GM21825 (cell line): ENCODE measurements at regions not wholly inside any gene's neighbourhood (a gene's known extent, or its start where the extent isn't known, plus 50 kb on each side); places are given as distances from the start of the nearest gene placed in this dataset.

Source experiments
- ATAC-seq: cut with Tn5 transposase; IDR thresholded peaks from one replicate; pipeline ENCODE4 v1.9.1; 2021; ENCODE audit warnings: mild to moderate bottlenecking, moderate library complexity; ENCODE audit not compliant: unreplicated experiment

- no peak for ATAC-seq
Observed at GRCh38 chr3:46146548-46146947, 61.6 kb downstream of the CCR1 start.

DNA sequence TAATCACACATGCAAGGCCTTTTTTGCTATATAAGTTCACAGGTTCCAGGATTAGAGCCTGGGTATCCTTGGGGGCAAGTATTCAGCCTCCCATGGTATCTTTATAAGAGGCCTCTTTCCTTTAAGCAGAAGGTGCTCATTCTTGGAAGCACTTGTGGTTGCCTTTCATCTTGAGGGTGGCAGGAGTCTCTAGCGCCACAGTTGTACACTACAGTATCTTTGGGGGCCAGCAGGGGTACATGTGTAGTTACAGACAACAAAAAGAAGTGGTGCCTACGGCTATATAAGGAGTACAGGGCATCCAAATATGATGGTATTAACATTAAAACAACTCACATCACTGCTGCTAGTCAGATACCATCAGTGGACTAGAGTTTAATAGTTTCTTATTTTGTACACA is 62.1 kb downstream of the CCR1 start:
- no peak for ATAC-seq

DNA sequence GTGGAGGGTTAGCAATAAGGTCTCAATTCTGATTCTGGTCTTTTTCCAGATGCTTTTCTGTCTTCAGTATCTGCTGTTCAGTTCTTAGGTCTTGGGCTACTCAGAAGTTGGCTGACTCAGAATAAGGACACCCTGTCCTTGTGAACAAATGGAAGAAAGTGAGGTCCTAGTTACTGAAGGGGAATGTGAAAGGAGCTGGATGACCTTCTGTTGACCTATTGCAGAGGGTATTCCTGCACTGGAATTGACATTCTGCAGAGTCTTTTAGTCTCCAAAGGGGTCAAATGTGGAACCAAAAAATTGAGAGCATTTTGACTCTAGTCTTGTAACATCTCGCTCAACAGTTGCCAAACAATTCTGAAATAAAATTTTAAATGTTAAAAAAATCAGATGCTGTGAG is 63.0 kb downstream of the CCR1 start:
- ATAC-seq = no peak

DNA sequence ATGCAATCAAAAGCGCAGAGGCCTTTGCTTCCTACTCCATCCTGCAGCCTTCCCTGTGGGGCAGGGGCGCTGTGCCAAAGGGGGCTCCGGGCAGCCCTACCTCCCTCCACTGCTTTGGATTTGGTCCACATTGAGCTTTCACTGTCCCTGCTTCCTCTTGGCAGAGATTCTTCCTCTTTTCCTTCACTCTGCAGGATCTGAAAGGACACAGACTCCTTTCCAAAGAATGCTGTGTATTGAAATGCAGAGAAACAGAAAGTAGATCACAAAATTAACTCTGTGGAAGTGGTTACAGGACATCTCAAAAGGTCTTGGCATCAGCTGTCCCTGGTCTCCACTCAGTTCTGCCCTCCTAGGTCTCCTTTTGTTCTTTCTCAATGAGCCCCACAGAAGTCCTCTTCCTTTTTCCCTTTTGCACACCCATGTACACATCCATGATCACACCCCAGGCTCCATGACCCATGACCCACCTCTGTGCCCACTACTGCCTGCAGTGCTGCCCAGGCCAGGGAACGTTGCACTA is 64.1 kb downstream of the CCR1 start:
- no peak for ATAC-seq

- ATAC-seq = no peak
Observed at GRCh38 chr3:46141813-46142212, 66.3 kb downstream of the CCR1 start.

GRCh38 chr3:46138581-46138980 is 69.5 kb downstream of the CCR1 start:
- ATAC-seq = no peak

DNA sequence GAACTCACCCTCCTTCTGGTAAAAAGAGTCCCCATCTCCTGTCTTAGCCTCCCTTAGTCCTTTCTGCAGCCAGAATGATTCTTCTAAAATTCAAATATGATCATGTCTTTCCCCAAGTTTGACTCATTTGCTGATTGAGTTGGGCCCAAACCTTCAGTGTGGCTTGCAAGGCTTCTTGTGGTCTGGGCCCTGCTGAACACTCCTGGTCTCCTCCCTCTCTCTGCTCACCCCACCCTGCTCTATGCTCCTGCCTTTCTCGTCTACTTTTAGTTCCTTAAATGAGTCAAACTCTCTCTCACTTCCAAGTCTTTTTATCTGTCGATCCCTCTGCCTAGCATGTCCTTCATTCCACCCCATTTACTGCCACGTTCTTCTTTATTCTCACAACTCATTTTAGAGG is 72.6 kb downstream of the CCR1 start:
- ATAC-seq = no peak

DNA sequence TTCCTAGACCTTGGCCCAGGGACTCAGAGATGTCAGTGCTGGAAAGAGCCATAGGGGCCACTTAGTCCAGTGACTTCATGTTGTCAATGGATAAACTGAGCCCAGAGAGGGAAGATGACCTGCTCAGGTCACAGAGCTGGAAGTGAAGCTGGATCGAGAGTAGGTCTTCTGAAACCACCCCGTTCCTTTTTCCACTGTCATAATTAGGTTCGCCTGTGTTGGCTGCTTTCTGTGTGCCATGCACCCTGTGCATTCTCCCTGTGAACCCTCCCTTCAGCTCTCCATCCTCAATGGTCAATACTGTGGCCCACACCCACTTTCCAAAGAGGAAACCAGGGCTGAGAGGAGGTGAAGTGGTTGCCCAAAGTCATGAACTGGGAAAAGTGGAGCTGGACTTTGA is 74.8 kb downstream of the CCR1 start:
- ATAC-seq = no peak

GRCh38 chr3:46132565-46132964 is 75.5 kb downstream of the CCR1 start:
- no peak for ATAC-seq

- no peak for ATAC-seq
Observed at GRCh38 chr3:46131884-46132450, 76.1 kb downstream of the CCR1 start.

- ATAC-seq = no peak
Observed at GRCh38 chr3:46130631-46131310, 77.3 kb downstream of the CCR1 start.

- no peak for ATAC-seq
Observed at GRCh38 chr3:46129588-46130272, 78.4 kb downstream of the CCR1 start.

- no peak for ATAC-seq
Observed at GRCh38 chr3:46127503-46127902, 80.6 kb downstream of the CCR1 start.

DNA sequence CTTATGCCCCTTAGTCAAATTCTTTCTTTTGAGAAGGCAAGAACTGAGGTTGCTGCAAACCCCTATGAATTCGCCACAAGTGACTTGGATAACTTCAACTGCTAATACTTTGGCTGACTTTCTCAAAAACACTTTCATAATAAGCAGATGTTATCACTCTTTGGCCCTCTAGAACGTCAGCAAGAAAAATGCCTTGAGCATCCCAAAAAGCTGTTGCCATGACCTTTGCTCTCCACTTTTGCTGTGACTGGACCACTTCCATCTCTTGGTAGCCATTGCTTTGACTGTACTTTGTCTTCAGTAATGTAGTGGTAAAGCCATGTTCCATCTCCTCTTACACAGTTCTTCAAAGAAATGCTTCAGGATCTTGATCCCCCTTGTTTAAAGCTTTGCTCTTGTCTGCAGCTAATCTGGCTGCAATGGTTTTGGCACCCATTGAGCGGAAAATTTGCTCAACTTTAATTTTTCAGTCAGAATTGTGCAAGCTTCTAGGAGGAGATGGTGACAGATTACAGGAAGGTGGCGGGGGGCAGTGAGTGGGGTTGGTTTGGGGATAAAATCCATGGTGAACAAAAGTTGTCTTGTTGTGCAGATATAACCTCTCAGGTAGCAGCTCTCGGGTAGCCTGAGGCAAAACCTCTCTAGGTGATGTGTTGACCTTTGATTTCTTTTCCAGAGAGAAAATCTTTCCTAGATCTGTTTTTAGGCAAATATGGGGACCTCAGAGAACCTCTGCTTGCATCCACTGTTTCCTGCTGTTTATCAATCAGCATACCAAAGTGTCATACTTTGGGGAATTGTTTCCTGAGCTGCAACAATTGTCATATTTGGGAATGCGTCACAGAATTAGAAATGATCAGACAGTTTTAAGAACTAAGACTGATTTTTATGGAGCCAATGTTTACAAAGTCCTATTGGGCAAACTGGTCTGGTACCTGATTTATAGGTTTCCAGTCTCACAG is 83.6 kb downstream of the CCR1 start:
- ATAC-seq = no peak

- no peak for ATAC-seq
Observed at GRCh38 chr3:46123646-46124045, 84.5 kb downstream of the CCR1 start.

GRCh38 chr3:46122091-46122490 is 86.0 kb downstream of the CCR1 start:
- no peak for ATAC-seq

- no peak for ATAC-seq
Observed at GRCh38 chr3:46120983-46121382, 87.1 kb downstream of the CCR1 start.

GRCh38 chr3:46119709-46120498 is 88.2 kb downstream of the CCR1 start:
- ATAC-seq = no peak

DNA sequence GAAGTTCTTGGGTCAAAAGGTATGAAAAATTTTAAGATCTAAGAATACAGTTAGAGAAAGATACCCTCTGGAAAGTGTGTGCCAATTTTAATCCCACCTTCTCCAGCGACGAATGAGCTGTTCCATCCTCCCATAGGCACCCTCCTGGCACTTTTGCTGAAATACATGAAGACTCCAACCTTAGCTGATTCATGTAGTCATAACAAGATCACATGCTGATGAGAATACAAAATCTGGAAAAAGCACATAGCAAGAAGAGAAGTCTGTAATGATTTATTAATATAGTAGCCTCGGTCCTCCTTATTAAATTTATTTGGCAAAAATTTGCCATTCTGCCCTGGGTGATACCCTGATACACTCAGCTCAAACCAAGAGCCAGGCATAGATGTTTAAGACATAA is 88.9 kb downstream of the CCR1 start:
- no peak for ATAC-seq

DNA sequence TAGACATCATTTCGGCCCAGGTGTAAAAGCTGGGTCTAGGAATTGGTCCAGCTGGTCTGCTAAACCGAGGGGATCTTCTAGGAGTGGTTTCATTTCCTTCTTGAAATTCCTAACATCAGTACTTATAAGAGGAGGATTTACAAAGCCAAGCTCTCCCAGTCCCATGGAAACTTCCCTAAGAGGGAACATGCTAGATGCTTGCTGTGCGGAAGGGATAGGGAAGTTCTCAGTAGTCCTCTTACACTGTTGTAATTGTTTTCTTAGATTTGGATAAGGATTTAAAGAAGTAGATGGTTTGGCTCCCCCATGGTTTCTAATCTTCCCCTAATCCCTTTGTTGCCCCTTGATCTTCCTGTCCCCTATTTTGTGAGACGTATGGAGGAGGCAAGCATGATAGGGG is 89.7 kb upstream of the XCR1 start:
- no peak for ATAC-seq
